MM.1S (cell line): ENCODE measurements at regions not wholly inside any gene's neighbourhood (a gene's known extent, or its start where the extent isn't known, plus 50 kb on each side); places are given as distances from the start of the nearest gene placed in this dataset.

Experiments used
- DNase-seq: peaks from one replicate; pipeline ENCODE4 v3.0.0-alpha.2; 2015
- H2AFZ ChIP-seq: fragments of 300-600 bp; sonication (generic); 2 replicates; pipeline ENCODE4 v1.6.0; 2016; ENCODE audit warnings: antibody characterized with exemption, low read length
- H3F3A ChIP-seq: fragments of 300-600 bp; sonication (generic); 2 replicates; pipeline ENCODE4 v1.6.1; 2016; ENCODE audit warnings: mild to moderate bottlenecking, antibody characterized with exemption, low read length, moderate library complexity, mixed read lengths; ENCODE audit not compliant: insufficient read depth
- H3K27ac ChIP-seq: fragments of 300-600 bp; sonication (generic); 2 replicates; pipeline ENCODE4 v1.5.1; 2016; ENCODE audit warnings: mild to moderate bottlenecking, low read length
- H3K27me3 ChIP-seq: fragments of 300-600 bp; sonication (generic); replicated peaks from 2 replicates; pipeline ENCODE4 v1.6.0; 2016; ENCODE audit warnings: low read length; ENCODE audit not compliant: insufficient read depth
- H3K36me3 ChIP-seq: fragments of 300-600 bp; sonication (generic); replicated peaks from 2 replicates; pipeline ENCODE4 v1.6.1; 2016; ENCODE audit warnings: mild to moderate bottlenecking, low read length, mixed read lengths; ENCODE audit not compliant: insufficient read depth
- H3K4me1 ChIP-seq: fragments of 300-600 bp; sonication (generic); 2 replicates; pipeline ENCODE4 v1.6.1; 2016; ENCODE audit warnings: low read length, mixed read lengths
- H3K4me2 ChIP-seq: fragments of 300-600 bp; sonication (generic); 2 replicates; pipeline ENCODE4 v1.6.0; 2016; ENCODE audit warnings: low read depth, low read length
- H3K4me3 ChIP-seq: fragments of 300-600 bp; sonication (generic); 2 replicates; pipeline ENCODE4 v1.5.1; 2016; ENCODE audit warnings: low read length, mixed read lengths
- H3K79me2 ChIP-seq: fragments of 300-600 bp; sonication (generic); 2 replicates; pipeline ENCODE4 v1.6.1; 2016; ENCODE audit warnings: mixed run types, low read length, mixed read lengths
- H3K9ac ChIP-seq: fragments of 300-600 bp; sonication (generic); 2 replicates; pipeline ENCODE4 v1.6.1; 2016; ENCODE audit warnings: low read length, mixed read lengths
- H3K9me2 ChIP-seq: fragments of 300-600 bp; sonication (generic); replicated peaks from 2 replicates; pipeline ENCODE4 v1.6.1; 2016; ENCODE audit warnings: mild to moderate bottlenecking, low read length, mixed read lengths; ENCODE audit not compliant: insufficient read depth
- H3K9me3 ChIP-seq: fragments of 300-600 bp; sonication (generic); replicated peaks from 2 replicates; pipeline ENCODE4 v1.6.1; 2016; ENCODE audit warnings: mild to moderate bottlenecking, low read length, mixed read lengths; ENCODE audit not compliant: insufficient read depth
- H4K20me1 ChIP-seq: fragments of 300-600 bp; sonication (generic); 2 replicates; pipeline ENCODE4 v1.6.1; 2016; ENCODE audit warnings: mild to moderate bottlenecking, low read length, moderate library complexity, mixed read lengths; ENCODE audit not compliant: insufficient read depth
- CTCF ChIP-seq: fragments of 300-600 bp; sonication (generic); IDR thresholded peaks from 2 replicates; pipeline ENCODE4 v1.5.1; 2016; ENCODE audit warnings: antibody characterized with exemption, low read length, mixed read lengths
- EZH2 ChIP-seq: fragments of 300-600 bp; sonication (generic); optimal IDR thresholded peaks from 2 replicates; pipeline ENCODE3; 2017; ENCODE audit warnings: low read depth, mild to moderate bottlenecking, antibody characterized with exemption, low read length, mixed read lengths
- EZH2phosphoT487 ChIP-seq: fragments of 300-600 bp; sonication (generic); IDR thresholded peaks from 2 replicates; pipeline ENCODE4 v1.6.1; 2018; ENCODE audit warnings: antibody characterized with exemption, low read length

GRCh38 chr5:145340099-145340498, 495.0 kb downstream of the PRELID2 start:
- no peak overlapping the region for H3K4me3 ChIP-seq
- TF ChIP-seq CTCF (no peak), EZH2 (no peak), EZH2phosphoT487 (no peak)
- no peaks in the 10 kb centered on the region for H3K9me3 ChIP-seq

GRCh38 chr5:145324767-145325479, 510.2 kb downstream of the PRELID2 start:
- H3K9me2 ChIP-seq: no peaks in the 10 kb centered on the region

More at GRCh38 chr5:145340099-145340498, 495.0 kb downstream of the PRELID2 start:
- H3K9ac ChIP-seq: no peak overlapping the region
- no peak overlapping the region for H3K27ac ChIP-seq
- H3K79me2 ChIP-seq: no peaks in the 10 kb centered on the region
- H3F3A ChIP-seq: no peaks in the 10 kb centered on the region
- H2AFZ ChIP-seq: no peak overlapping the region
- no peak overlapping the region for H3K4me2 ChIP-seq
- H4K20me1 ChIP-seq: no peaks in the 10 kb centered on the region
- no peaks in the 10 kb centered on the region for H3K4me1 ChIP-seq
- H3K36me3 ChIP-seq: no peaks in the 10 kb centered on the region
- H3K27me3 ChIP-seq: no peaks in the 10 kb centered on the region
- no peaks in the 10 kb centered on the region for H3K9me2 ChIP-seq
- DNase-seq: no peak

GRCh38 chr5:145324101-145324500, 511.0 kb downstream of the PRELID2 start:
- H3K36me3 ChIP-seq: no peaks in the 10 kb centered on the region
- no peaks in the 10 kb centered on the region for H3K27me3 ChIP-seq
- H3F3A ChIP-seq: no peaks in the 10 kb centered on the region
- H3K27ac ChIP-seq: no peak overlapping the region
- no peak overlapping the region for H3K9ac ChIP-seq
- no peaks in the 10 kb centered on the region for H4K20me1 ChIP-seq
- H3K4me3 ChIP-seq: no peak overlapping the region
- no peak overlapping the region for H2AFZ ChIP-seq
- no peaks in the 10 kb centered on the region for H3K79me2 ChIP-seq
- H3K4me2 ChIP-seq: no peak overlapping the region
- no peak for DNase-seq
- TF ChIP-seq CTCF (no peak), EZH2 (no peak), EZH2phosphoT487 (no peak)
- H3K9me2 ChIP-seq: no peaks in the 10 kb centered on the region
- no peaks in the 10 kb centered on the region for H3K4me1 ChIP-seq
- no peaks in the 10 kb centered on the region for H3K9me3 ChIP-seq

More at GRCh38 chr5:145324767-145325479, 510.2 kb downstream of the PRELID2 start:
- H3K4me3 ChIP-seq: no peak overlapping the region
- H3K9ac ChIP-seq: no peak overlapping the region
- H3K4me2 ChIP-seq: no peak overlapping the region
- H3K9me3 ChIP-seq: no peaks in the 10 kb centered on the region
- H3K4me1 ChIP-seq: no peaks in the 10 kb centered on the region
- no peaks in the 10 kb centered on the region for H3F3A ChIP-seq
- H3K36me3 ChIP-seq: no peaks in the 10 kb centered on the region
- H2AFZ ChIP-seq: no peak overlapping the region
- DNase-seq: no peak
- TF ChIP-seq CTCF (no peak), EZH2 (no peak), EZH2phosphoT487 (no peak)
- no peaks in the 10 kb centered on the region for H4K20me1 ChIP-seq
- H3K27me3 ChIP-seq: no peaks in the 10 kb centered on the region
- no peak overlapping the region for H3K27ac ChIP-seq
- no peaks in the 10 kb centered on the region for H3K79me2 ChIP-seq
